ENCODE measurements at regions not wholly inside any gene's neighbourhood (a gene's known extent, or its start where the extent isn't known, plus 50 kb on each side); places are given as distances from the start of the nearest gene placed in this dataset.

GRCh38 chr6:156306531-156306930 lies 470.6 kb upstream of the ARID1B start:
- no peak overlapping the region for H3K4me3 Mint-ChIP-seq
- TF ChIP-seq CTCF (IDR thresholded peaks at IDR 0.05; ENCODE audit: unreplicated experiment) = no peak
- DNase-seq (ENCODE audit: low spot score in 2 of 2, unreplicated experiment in 2 of 2) = no peak
- H3K27me3 Mint-ChIP-seq (ENCODE audit: low read depth) = peaks cover 4% of the 10 kb centered on the region
- no peaks in the 10 kb centered on the region for H3K36me3 Mint-ChIP-seq
- H3K27ac Mint-ChIP-seq = no peak overlapping the region
- H3K9me3 Mint-ChIP-seq = peaks cover 6% of the 10 kb centered on the region
- no peaks in the 10 kb centered on the region for H3K4me1 Mint-ChIP-seq

- TF ChIP-seq CTCF (IDR thresholded peaks at IDR 0.05; ENCODE audit: unreplicated experiment) = no peak
- Mint-ChIP-seq H3K4me1 (peaks cover 11% of the 10 kb centered on the region), H3K4me3 (no peak overlapping the region), H3K36me3 (no peaks in the 10 kb centered on the region), H3K27ac (no peak overlapping the region), H3K27me3 (ENCODE audit: low read depth) (no peaks in the 10 kb centered on the region), H3K9me3 (peaks cover 7% of the 10 kb centered on the region)
- no peak for DNase-seq (ENCODE audit: low spot score in 2 of 2, unreplicated experiment in 2 of 2)
These were observed 494.1 kb upstream of the ARID1B start for GRCh38 chr6:156283091-156283490.

- no peaks in the 10 kb centered on the region for H3K36me3 Mint-ChIP-seq
- no peak overlapping the region for H3K27ac Mint-ChIP-seq
- H3K9me3 Mint-ChIP-seq = peaks cover 15% of the 10 kb centered on the region
- no peak for TF ChIP-seq CTCF (IDR thresholded peaks at IDR 0.05; ENCODE audit: unreplicated experiment)
- DNase-seq (ENCODE audit: low spot score in 2 of 2, unreplicated experiment in 2 of 2) = no peak
- peaks cover 11% of the 10 kb centered on the region for H3K4me1 Mint-ChIP-seq
- no peak overlapping the region for H3K4me3 Mint-ChIP-seq
- no peaks in the 10 kb centered on the region for H3K27me3 Mint-ChIP-seq (ENCODE audit: low read depth)
These were observed 495.1 kb upstream of the ARID1B start for GRCh38 chr6:156282087-156282486.

- no peak for TF ChIP-seq CTCF (IDR thresholded peaks at IDR 0.05; ENCODE audit: unreplicated experiment)
- Mint-ChIP-seq H3K4me3 (no peak overlapping the region), H3K27ac (no peak overlapping the region), H3K27me3 (ENCODE audit: low read depth) (no peaks in the 10 kb centered on the region), H3K9me3 (peaks cover 23% of the 10 kb centered on the region), H3K4me1 (peaks cover 11% of the 10 kb centered on the region), H3K36me3 (no peaks in the 10 kb centered on the region)
- DNase-seq (ENCODE audit: low spot score in 2 of 2, unreplicated experiment in 2 of 2) = no peak
These were observed 495.9 kb upstream of the ARID1B start for GRCh38 chr6:156281266-156281665.

- Mint-ChIP-seq H3K4me1 (peaks cover 11% of the 10 kb centered on the region), H3K9me3 (peaks cover 30% of the 10 kb centered on the region), H3K36me3 (no peaks in the 10 kb centered on the region), H3K27me3 (ENCODE audit: low read depth) (no peaks in the 10 kb centered on the region), H3K4me3 (no peak overlapping the region), H3K27ac (peak overlapping the region; percentile 1)
- TF ChIP-seq CTCF (IDR thresholded peaks at IDR 0.05; ENCODE audit: unreplicated experiment) = no peak
- DNase-seq (ENCODE audit: low spot score in 2 of 2, unreplicated experiment in 2 of 2) = no peak
These were observed 497.1 kb upstream of the ARID1B start for GRCh38 chr6:156280065-156280464.

All from mesothelial cell of epicardium (in vitro differentiated cells).